ENCODE measurements at regions not wholly inside any gene's neighbourhood (a gene's known extent, or its start where the extent isn't known, plus 50 kb on each side); places are given as distances from the start of the nearest gene placed in this dataset.

- H3K4me1 ChIP-seq: peaks cover 0 to 26% (median 12%) of the 10 kb centered on the region in 4 donors
- H3K9me3 ChIP-seq: no peaks in the 10 kb centered on the region
- H3K27ac ChIP-seq: no peak overlapping the region
- peaks cover 0 to 62% of the 10 kb centered on the region in 2 donors for H3K27me3 ChIP-seq
- no peaks in the 10 kb centered on the region for H3K36me3 ChIP-seq
- WGBS, 2 donors: 24 to 25% methylated on average over 46 to 53 of the region's 55 CpGs
- no peak for TF ChIP-seq CTCF (IDR thresholded peaks at IDR 0.05)
- no peak for TF ChIP-seq EP300 (IDR thresholded peaks at IDR 0.05)
- TF ChIP-seq POLR2A (IDR thresholded peaks at IDR 0.05): no peak
- peak overlapping the region; percentile 26 to 52 (median 40) for H3K4me3 ChIP-seq
- DNase-seq (ENCODE audit: low spot score in 2 of 2): no peak
These were observed 131.5 kb downstream of the SPAG6 start for GRCh38 chr10:22476601-22477321.

GRCh38 chr10:22477334-22478287 lies 132.3 kb downstream of the SPAG6 start:
- 43 to 55% methylated on average over 41 to 72 of the region's 72 CpGs for WGBS, 2 donors
- no peak for DNase-seq (ENCODE audit: low spot score in 2 of 2)
- H3K27me3 ChIP-seq: peaks cover 0 to 53% of the 10 kb centered on the region in 2 donors
- H3K4me3 ChIP-seq: peak overlapping the region in 2 of 4 donors; percentile 40 to 52
- no peaks in the 10 kb centered on the region for H3K36me3 ChIP-seq
- no peak overlapping the region for H3K27ac ChIP-seq
- no peaks in the 10 kb centered on the region for H3K9me3 ChIP-seq
- peaks cover 0 to 26% (median 12%) of the 10 kb centered on the region in 4 donors for H3K4me1 ChIP-seq
- TF ChIP-seq CTCF (IDR thresholded peaks at IDR 0.05): no peak
- no peak for TF ChIP-seq POLR2A (IDR thresholded peaks at IDR 0.05)
- no peak for TF ChIP-seq EP300 (IDR thresholded peaks at IDR 0.05)

GRCh38 chr10:22478555-22479334 lies 133.4 kb downstream of the SPAG6 start:
- Histone ChIP-seq H3K36me3 (no peaks in the 10 kb centered on the region), H3K4me3 (no peak overlapping the region), H3K9me3 (no peaks in the 10 kb centered on the region), H3K27ac (no peak overlapping the region), H3K27me3 (peaks cover 0 to 42% of the 10 kb centered on the region in 2 donors), H3K4me1 (peaks cover 0 to 26% (median 12%) of the 10 kb centered on the region in 4 donors)
- DNase-seq (ENCODE audit: low spot score in 2 of 2): no peak
- TF ChIP-seq POLR2A (IDR thresholded peaks at IDR 0.05): no peak
- no peak for TF ChIP-seq CTCF (IDR thresholded peaks at IDR 0.05)
- TF ChIP-seq EP300 (IDR thresholded peaks at IDR 0.05): no peak
- WGBS, 2 donors: 74 to 84% methylated on average over 8 of the region's 8 CpGs

GRCh38 chr10:22479419-22479818 lies 134.1 kb downstream of the SPAG6 start:
- Histone ChIP-seq H3K9me3 (no peaks in the 10 kb centered on the region), H3K27me3 (peaks cover 0 to 35% of the 10 kb centered on the region in 2 donors), H3K36me3 (no peaks in the 10 kb centered on the region), H3K4me1 (peaks cover 0 to 26% (median 12%) of the 10 kb centered on the region in 4 donors), H3K4me3 (no peak overlapping the region), H3K27ac (no peak overlapping the region)
- WGBS, 2 donors: 66 to 70% methylated on average over 4 of the region's 4 CpGs
- DNase-seq (ENCODE audit: low spot score in 2 of 2): no peak
- no peak for TF ChIP-seq CTCF (IDR thresholded peaks at IDR 0.05)
- TF ChIP-seq POLR2A (IDR thresholded peaks at IDR 0.05): no peak
- TF ChIP-seq EP300 (IDR thresholded peaks at IDR 0.05): no peak

Data from tibial nerve (tissue), 4 donors.